TTC549 (cell line): ENCODE measurements at regions not wholly inside any gene's neighbourhood (a gene's known extent, or its start where the extent isn't known, plus 50 kb on each side); places are given as distances from the start of the nearest gene placed in this dataset.

Source experiments
- FAIRE-seq: peaks from 2 replicates; lab custom pipeline; 2012; peaks lifted over from hg19 to GRCh38; lab: Jason Lieb, UNC

GRCh38 chr18:54717673-54718407, 110.4 kb upstream of the RAB27B start:
- FAIRE-seq, result no peak

GRCh38 chr18:54718408-54718773, 109.9 kb upstream of the RAB27B start:
- no peak for FAIRE-seq

- FAIRE-seq, result no peak
Observed at GRCh38 chr18:54720620-54721019, 107.7 kb upstream of the RAB27B start.

GRCh38 chr18:54726143-54726542, 102.1 kb upstream of the RAB27B start:
- FAIRE-seq, result no peak

GRCh38 chr18:54734059-54734458, 94.2 kb upstream of the RAB27B start:
- no peak for FAIRE-seq

GRCh38 chr18:54736981-54737380, 91.3 kb upstream of the RAB27B start:
- no peak for FAIRE-seq

GRCh38 chr18:54737986-54738385, 90.3 kb upstream of the RAB27B start:
- no peak for FAIRE-seq

GRCh38 chr18:54739476-54739875, 88.8 kb upstream of the RAB27B start:
- FAIRE-seq, result no peak

- no peak for FAIRE-seq
Observed at GRCh38 chr18:54740136-54740846, 88.0 kb upstream of the RAB27B start.

GRCh38 chr18:54742120-54742519, 86.2 kb upstream of the RAB27B start:
- FAIRE-seq, result no peak

- no peak for FAIRE-seq
Observed at GRCh38 chr18:54742659-54743604, 85.3 kb upstream of the RAB27B start.

- FAIRE-seq, result no peak
Observed at GRCh38 chr18:54743605-54743995, 84.7 kb upstream of the RAB27B start.

GRCh38 chr18:54749291-54749690, 79.0 kb upstream of the RAB27B start:
- no peak for FAIRE-seq

GRCh38 chr18:54750350-54750749, 77.9 kb upstream of the RAB27B start:
- FAIRE-seq, result no peak

- no peak for FAIRE-seq
Observed at GRCh38 chr18:54752185-54752584, 76.1 kb upstream of the RAB27B start.

- FAIRE-seq, result no peak
Observed at GRCh38 chr18:54755456-54755855, 72.8 kb upstream of the RAB27B start.

GRCh38 chr18:54762386-54762785, 65.9 kb upstream of the RAB27B start:
- no peak for FAIRE-seq

GRCh38 chr18:54764786-54765185, 63.5 kb upstream of the RAB27B start:
- FAIRE-seq, result no peak

GRCh38 chr18:54765636-54766375, 62.5 kb upstream of the RAB27B start:
- FAIRE-seq, result no peak

- FAIRE-seq, result no peak
Observed at GRCh38 chr18:54766634-54767033, 61.6 kb upstream of the RAB27B start.

- FAIRE-seq, result no peak
Observed at GRCh38 chr18:54767098-54767497, 61.2 kb upstream of the RAB27B start.
